ENCODE measurements at regions not wholly inside any gene's neighbourhood (a gene's known extent, or its start where the extent isn't known, plus 50 kb on each side); places are given as distances from the start of the nearest gene placed in this dataset.

GRCh38 chr7:67842571-67842970 is 845.9 kb downstream of the TYW1 start:
- no peak for TF ChIP-seq CTCF (IDR thresholded peaks at IDR 0.05; ENCODE audit: low read depth, low read length)
- no peak for TF ChIP-seq EZH2phosphoT487 (IDR thresholded peaks at IDR 0.05; ENCODE audit: low read depth)

Measured in OCI-LY3 (cell line).